PC-9 (cell line): ENCODE measurements at regions not wholly inside any gene's neighbourhood (a gene's known extent, or its start where the extent isn't known, plus 50 kb on each side); places are given as distances from the start of the nearest gene placed in this dataset.

Source experiments
- CTCF ChIP-seq: fragments of 200-600 bp; sonication (generic); conservative IDR thresholded peaks from 2 replicates; pipeline ENCODE4 v1.6.1; 2017; ENCODE audit warnings: mixed run types, antibody characterized with exemption, mild to moderate bottlenecking, moderate library complexity
- EZH2 ChIP-seq: fragments of 200-600 bp; sonication (generic); IDR thresholded peaks from 2 replicates; pipeline ENCODE4 v1.8.0; 2017; ENCODE audit warnings: antibody characterized with exemption, low read depth

GRCh38 chr13:65090186-65090585 is 2139.9 kb downstream of the PCDH9 start:
- no peak for TF ChIP-seq CTCF
- no peak for TF ChIP-seq EZH2
